ES-I3 (cell line): ENCODE measurements at regions not wholly inside any gene's neighbourhood (a gene's known extent, or its start where the extent isn't known, plus 50 kb on each side); places are given as distances from the start of the nearest gene placed in this dataset.

ENCODE experiments used
- H3K36me3 ChIP-seq: 2 replicates; pipeline ENCODE4 v1.6.1; 2013; ENCODE audit warnings: mild to moderate bottlenecking, low read length, control low read depth, moderate library complexity; ENCODE audit not compliant: insufficient read depth
- H3K4me1 ChIP-seq: 2 replicates; pipeline ENCODE4 v1.6.1; 2013; ENCODE audit warnings: mild to moderate bottlenecking, control low read depth, low read length; ENCODE audit not compliant: insufficient read depth
- H3K9ac ChIP-seq: 2 replicates; pipeline ENCODE4 v1.6.1; 2013; ENCODE audit warnings: low read depth, mild to moderate bottlenecking, low read length, moderate library complexity
- H3K9me3 ChIP-seq: 2 replicates; pipeline ENCODE4 v1.6.1; 2013; ENCODE audit warnings: mild to moderate bottlenecking, low read length, moderate library complexity; ENCODE audit not compliant: control insufficient read depth, insufficient read depth

DNA sequence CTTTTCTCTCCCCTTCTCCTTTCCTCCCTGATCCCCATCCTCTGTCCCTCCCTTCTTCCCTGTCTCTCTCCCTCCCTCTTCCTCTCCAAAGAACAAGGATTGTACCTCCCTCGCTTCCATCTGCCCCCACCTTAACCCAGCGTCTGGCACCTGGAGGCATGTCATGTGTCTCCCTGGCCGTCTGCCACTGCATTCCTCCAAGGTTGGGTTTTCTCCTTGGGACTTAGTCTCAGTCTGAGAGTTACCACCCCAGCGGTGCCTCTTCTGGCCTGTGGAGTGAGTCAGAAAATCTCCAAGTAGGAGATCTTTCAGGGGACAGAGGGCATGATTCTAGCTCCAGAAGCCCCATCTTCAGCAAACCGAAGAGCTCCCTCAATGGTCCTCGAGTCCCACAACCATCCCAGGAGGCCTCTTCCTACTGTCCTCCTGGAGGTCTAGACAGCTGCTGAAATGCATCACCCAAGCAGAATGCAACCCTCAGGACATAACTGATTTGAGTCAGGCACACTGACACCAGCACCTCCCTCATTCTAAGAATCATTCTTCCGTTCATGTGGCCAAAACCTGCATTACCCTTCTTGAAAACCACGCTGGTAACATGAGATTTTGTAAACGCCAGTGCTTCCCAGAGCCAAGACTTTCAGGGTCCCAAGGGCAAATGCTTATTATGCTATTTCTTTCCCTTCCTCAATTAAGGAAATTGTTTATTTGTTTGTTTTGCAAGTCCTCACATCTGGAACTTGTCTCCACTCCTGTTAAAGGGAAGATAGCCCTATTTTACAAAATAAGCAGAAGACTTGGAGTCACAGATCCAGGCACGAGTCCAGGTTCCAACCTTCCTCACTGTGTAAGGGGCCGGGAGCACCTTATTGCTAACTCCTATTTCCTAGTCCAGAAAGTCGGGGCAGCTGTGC lies 463.2 kb downstream of the BCL11B start:
- H3K4me1 ChIP-seq, result no peaks in the 10 kb centered on the region
- no peaks in the 10 kb centered on the region for H3K9me3 ChIP-seq
- H3K9ac ChIP-seq, result no peak overlapping the region
- H3K36me3 ChIP-seq, result no peaks in the 10 kb centered on the region

DNA sequence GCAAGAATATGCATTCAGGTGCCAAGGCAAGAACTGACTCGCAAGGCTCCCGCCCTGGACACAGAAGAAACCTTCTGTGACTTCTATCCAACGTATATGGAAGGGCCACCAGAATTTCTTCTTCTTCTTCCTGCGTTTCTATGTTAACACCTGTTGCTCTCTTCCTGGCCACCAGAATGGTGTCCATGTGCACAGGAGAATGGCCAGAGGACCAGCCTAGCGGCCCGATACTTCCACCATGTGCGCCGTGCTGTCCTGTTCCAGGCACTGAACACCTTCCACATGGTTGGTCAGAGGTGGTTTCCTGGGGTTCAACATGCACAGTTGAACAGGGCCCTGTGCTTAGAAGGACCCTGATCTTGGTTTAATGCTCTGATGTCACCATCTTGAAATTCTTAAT lies 455.8 kb downstream of the BCL11B start:
- H3K9me3 ChIP-seq, result no peaks in the 10 kb centered on the region
- H3K36me3 ChIP-seq, result no peaks in the 10 kb centered on the region
- H3K9ac ChIP-seq, result no peak overlapping the region
- peaks cover 18% of the 10 kb centered on the region for H3K4me1 ChIP-seq

DNA sequence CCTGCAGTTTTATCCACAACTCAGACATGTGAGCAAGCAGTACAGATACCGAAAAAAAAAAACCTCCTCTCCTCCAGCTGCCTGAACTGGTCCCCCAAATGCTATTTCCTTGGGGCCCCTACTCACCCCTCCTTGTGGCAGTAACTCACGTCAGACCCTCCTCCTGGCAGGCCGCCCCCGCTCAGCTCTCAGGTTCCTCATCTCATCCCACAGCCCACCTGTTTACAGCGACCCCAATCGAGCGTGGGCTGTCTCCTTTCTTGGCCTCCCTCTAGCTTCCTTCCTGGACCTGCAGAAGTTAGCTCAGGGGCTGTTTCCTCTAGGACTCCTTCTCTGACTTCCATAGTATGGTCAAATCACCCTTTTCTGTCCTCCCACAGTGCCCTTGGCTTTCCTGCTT lies 455.3 kb downstream of the BCL11B start:
- Histone ChIP-seq H3K36me3 (no peaks in the 10 kb centered on the region), H3K9ac (no peak overlapping the region), H3K4me1 (peaks cover 18% of the 10 kb centered on the region), H3K9me3 (no peaks in the 10 kb centered on the region)

DNA sequence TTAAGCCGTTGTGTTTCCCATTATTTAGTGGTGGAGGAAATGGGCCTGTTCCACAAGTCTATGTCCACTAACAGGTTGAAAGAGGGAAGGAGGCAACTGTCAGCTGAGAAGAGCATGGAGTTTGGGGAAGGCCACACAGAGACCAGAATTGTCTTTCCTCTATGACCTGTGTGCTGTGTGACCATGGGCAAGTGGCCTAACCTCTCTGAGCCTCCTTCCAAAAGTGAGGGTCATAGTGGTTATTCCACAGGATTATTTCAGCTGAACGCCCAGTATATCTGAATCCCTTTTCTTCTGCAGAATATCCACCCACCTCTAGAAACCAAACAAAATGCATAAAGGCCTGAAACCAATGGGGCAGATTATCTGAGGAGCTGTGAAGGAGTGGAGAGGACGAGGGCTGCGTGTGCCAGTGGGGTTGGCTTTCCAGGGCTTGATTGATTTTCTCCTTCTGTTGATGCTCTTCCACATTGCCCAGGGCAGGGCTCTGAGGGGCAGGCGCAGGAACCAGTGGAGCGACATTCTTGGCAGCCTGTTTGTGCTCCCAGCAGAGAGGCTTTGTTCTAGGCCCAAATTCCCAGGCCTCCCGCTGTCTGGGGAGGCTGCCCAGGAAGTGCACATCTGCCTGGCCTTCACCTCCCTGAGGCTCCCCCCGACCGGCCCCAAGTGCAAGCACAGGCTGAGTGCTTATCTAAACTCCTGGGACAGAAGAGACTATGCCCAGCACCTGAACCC lies 452.7 kb downstream of the BCL11B start:
- no peaks in the 10 kb centered on the region for H3K9me3 ChIP-seq
- H3K9ac ChIP-seq, result no peak overlapping the region
- no peaks in the 10 kb centered on the region for H3K36me3 ChIP-seq
- peaks cover 18% of the 10 kb centered on the region for H3K4me1 ChIP-seq

DNA sequence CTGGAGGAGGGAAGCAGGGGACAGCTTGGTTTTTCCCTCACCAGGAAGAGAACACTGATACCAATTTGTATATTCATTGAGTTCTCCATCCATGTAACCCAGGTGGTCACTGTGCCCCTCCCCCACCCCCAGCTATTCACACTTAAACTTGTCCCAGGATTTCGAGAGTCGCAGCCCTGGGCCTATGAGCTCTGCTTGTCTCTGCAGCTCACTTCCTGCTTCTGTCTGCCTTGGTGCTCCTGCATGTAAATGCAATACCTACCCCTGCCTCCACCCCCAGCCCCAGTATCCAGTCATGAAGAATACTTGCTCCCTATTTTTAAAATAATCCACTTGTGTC lies 452.2 kb downstream of the BCL11B start:
- Histone ChIP-seq H3K9me3 (no peaks in the 10 kb centered on the region), H3K4me1 (peaks cover 18% of the 10 kb centered on the region), H3K36me3 (no peaks in the 10 kb centered on the region), H3K9ac (no peak overlapping the region)

DNA sequence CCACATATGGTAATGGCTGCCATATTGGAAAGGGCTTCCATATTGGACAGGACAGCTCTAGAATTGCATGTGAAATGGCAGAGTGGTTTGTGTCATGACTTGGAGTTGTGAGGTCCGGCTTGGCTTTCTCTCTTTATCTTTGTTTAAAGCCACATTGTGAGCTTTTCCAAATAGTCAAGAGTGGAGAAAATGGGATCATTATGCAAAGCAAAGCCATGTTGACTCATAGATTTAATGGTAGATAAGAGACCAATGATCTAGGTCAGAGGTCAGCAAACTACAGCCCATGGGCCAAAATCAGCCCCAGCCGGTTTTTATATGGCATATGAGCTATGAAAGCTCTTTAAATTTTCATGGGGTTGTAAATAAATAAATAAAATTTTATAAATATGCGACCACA lies 449.1 kb downstream of the BCL11B start:
- no peaks in the 10 kb centered on the region for H3K36me3 ChIP-seq
- H3K9me3 ChIP-seq, result no peaks in the 10 kb centered on the region
- no peak overlapping the region for H3K9ac ChIP-seq
- H3K4me1 ChIP-seq, result peaks cover 18% of the 10 kb centered on the region

DNA sequence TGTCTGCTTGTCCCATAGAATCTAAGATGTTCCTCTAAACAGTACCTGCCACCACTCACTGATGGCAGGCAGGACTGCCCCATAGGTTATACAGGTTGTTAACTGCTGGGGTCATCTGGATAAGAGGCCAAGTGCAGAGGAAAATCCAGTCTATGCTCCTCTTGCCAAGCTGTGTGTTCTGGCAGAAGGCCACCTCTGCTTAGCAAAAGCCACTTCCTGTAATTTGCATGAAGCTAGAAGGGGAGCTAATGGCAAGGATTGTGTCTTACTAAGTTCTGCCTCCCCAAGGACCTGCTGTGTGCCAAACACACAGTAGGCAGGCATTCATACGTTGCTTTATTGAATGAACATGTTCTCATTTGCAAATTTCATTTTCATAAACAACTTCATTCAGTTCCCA lies 445.4 kb downstream of the BCL11B start:
- Histone ChIP-seq H3K36me3 (no peaks in the 10 kb centered on the region), H3K9ac (no peak overlapping the region), H3K9me3 (no peaks in the 10 kb centered on the region), H3K4me1 (no peaks in the 10 kb centered on the region)

GRCh38 chr14:98834119-98834518 lies 437.9 kb downstream of the BCL11B start:
- no peaks in the 10 kb centered on the region for H3K9me3 ChIP-seq
- no peaks in the 10 kb centered on the region for H3K4me1 ChIP-seq
- no peak overlapping the region for H3K9ac ChIP-seq
- H3K36me3 ChIP-seq, result no peaks in the 10 kb centered on the region

DNA sequence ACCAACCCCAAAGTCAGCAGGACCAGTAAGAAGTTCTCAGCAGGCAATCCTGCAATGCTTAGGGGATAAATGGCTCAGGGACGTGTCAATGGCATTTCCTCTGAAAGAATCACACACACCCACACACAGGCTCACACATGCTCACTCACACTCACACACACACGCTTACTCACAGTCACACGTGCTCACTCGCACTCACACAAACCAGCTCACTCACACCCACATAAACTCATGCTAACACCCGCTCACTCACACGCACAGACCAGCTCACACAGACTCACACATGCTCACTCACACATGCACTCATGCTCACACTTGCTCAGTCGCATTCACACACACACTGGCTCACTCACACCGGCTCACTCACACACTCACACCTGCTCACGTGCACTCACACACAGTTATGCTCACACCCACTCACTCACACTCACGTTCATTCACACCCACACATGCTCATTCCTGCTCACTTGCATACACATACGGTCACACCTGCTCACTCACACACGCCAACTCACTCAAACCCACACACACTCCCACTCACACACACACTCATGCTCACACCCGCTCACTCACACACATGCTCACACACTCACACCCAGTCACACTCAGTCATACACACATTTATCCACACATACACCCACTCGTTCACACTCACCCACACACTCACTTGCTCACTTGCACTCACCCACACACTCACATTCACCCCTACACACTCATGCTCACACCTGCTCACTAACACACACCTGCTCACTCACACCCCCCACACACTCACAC lies 436.8 kb downstream of the BCL11B start:
- Histone ChIP-seq H3K36me3 (no peaks in the 10 kb centered on the region), H3K9me3 (no peaks in the 10 kb centered on the region), H3K4me1 (no peaks in the 10 kb centered on the region), H3K9ac (no peak overlapping the region)

DNA sequence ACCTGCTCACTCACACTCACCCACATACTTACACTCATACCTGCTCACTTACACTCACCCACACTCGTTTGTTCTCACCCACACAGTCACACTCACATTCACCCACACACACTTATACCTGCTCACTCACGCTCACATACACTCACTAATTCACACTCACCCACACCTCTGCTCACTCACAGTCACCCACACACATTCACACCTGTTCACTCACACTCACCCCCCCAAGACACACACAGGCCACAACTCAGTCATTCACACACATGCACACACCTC lies 436.2 kb downstream of the BCL11B start:
- Histone ChIP-seq H3K9ac (no peak overlapping the region), H3K9me3 (no peaks in the 10 kb centered on the region), H3K4me1 (no peaks in the 10 kb centered on the region), H3K36me3 (no peaks in the 10 kb centered on the region)

- H3K36me3 ChIP-seq, result no peaks in the 10 kb centered on the region
- no peaks in the 10 kb centered on the region for H3K4me1 ChIP-seq
- H3K9ac ChIP-seq, result no peak overlapping the region
- H3K9me3 ChIP-seq, result no peaks in the 10 kb centered on the region
These were observed 431.9 kb downstream of the BCL11B start for GRCh38 chr14:98840091-98840490.

DNA sequence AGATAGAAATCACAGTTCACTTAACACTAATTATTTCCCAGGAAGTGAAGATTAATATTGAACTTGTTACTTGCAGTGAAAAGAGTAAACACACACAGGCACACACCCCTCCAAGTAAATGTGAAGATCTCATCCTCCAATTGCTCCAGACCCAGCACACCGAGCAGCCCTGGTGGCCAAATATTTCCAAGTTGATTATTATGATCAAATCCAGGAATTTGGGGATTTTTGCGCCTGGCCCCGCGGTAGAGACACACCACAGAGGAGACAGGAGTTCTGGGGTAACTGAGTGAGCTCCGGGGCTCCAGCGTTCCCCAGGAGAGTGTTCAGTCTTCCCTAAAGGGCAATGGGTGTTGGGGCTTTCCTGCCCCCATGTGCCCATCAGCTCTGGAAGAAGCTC lies 431.5 kb downstream of the BCL11B start:
- H3K4me1 ChIP-seq, result no peaks in the 10 kb centered on the region
- H3K36me3 ChIP-seq, result no peaks in the 10 kb centered on the region
- no peaks in the 10 kb centered on the region for H3K9me3 ChIP-seq
- no peak overlapping the region for H3K9ac ChIP-seq

DNA sequence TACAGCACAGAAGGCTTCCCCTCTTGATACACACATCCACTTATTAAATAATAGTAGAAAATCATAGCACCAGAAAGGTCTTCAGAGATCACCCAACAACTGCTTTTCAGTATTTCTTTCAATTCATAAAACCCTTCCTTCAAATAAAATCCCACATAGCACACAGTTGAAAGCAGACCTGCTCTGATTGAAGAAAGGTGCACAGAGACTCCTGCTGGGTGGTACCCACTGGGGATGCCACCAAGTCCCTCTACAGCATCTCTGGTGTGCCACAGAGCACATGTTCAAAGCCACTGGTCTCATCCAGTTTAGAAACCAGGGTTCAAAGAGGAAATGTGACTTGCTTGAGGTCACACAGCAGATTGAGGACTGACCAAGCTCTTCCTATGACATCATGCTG lies 427.5 kb downstream of the BCL11B start:
- H3K9ac ChIP-seq, result no peak overlapping the region
- H3K9me3 ChIP-seq, result no peaks in the 10 kb centered on the region
- no peaks in the 10 kb centered on the region for H3K4me1 ChIP-seq
- H3K36me3 ChIP-seq, result no peaks in the 10 kb centered on the region

DNA sequence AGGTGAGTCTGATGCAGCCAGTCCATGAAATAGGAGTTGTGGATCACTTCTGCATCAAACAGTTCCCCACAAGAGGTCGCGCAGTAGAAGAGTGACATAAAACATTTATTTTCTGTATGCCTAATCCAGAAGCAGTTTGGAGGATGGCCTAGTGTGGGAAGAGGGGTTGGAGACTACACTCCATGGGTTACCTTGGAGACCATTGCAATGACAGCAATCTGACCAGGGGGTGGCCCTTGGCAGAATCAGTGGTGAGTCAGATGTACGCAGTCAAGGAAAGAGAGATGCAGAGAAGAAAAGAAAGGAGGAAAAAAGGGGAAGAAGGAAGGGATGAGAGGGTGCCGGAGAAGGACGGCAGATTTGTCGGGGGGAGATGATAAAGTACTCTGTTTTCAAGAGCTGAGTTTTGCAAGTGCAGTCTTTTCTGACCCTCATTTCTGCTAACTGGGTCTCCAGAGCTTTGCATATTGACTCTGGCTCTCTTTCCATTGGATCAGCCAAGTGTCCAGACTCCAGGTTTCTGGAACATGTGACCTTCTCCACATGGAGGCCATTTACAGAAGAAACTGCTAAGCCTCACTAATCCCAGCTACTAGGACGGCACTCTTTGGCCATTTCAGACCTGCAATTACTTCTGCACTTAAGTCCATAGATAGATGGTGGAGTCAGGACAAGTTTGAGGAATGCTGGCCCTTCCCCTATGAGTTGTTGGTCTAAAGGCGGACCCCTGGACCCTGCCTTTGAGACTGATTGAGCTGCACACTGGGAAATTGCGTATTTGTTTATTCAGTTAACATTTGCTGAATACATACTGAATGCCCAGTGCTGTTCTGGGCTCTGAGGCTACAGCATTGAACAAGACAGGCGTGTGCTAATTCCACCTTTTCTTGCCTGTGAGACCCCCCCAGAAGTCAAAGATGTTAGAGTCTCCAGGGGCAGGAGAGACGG lies 424.2 kb downstream of the BCL11B start:
- H3K9me3 ChIP-seq, result no peaks in the 10 kb centered on the region
- no peak overlapping the region for H3K9ac ChIP-seq
- H3K36me3 ChIP-seq, result no peaks in the 10 kb centered on the region
- no peaks in the 10 kb centered on the region for H3K4me1 ChIP-seq
